Fibroblast of lung (primary cell): ENCODE measurements at regions not wholly inside any gene's neighbourhood (a gene's known extent, or its start where the extent isn't known, plus 50 kb on each side); places are given as distances from the start of the nearest gene placed in this dataset.
A peak's percentile ranks its signal among the peaks of the same experiment; 100 is the strongest.

Source experiments
- DNase-seq, 2 donors: peaks; one replicate each; pipeline versions ENCODE4 v3.0.0 to v3.0.0-alpha.2; 2010; ENCODE audit warnings: low read depth in 2 of 2
- H2AFZ ChIP-seq: 2 replicates; pipeline ENCODE4 v1.5.1; 2012; ENCODE audit warnings: low read length, control low read depth, inconsistent platforms
- H3K27ac ChIP-seq: 2 replicates; pipeline ENCODE4 v1.5.1; 2011; ENCODE audit warnings: low read length, control low read depth; ENCODE audit not compliant: insufficient read depth
- H3K27me3 ChIP-seq: 2 replicates; pipeline ENCODE4 v1.5.1; 2011; ENCODE audit warnings: mild to moderate bottlenecking, low read length; ENCODE audit not compliant: control insufficient read depth, insufficient read depth
- H3K36me3 ChIP-seq: 2 replicates; pipeline ENCODE4 v1.5.1; 2011; ENCODE audit warnings: low read length; ENCODE audit not compliant: control insufficient read depth, insufficient read depth
- H3K4me1 ChIP-seq: 2 replicates; pipeline ENCODE4 v1.5.1; 2011; ENCODE audit warnings: low read length; ENCODE audit not compliant: control insufficient read depth, insufficient read depth; ENCODE audit errors: extremely low read depth
- H3K4me2 ChIP-seq: 2 replicates; pipeline ENCODE4 v1.5.1; 2011; ENCODE audit warnings: low read length, control low read depth; ENCODE audit not compliant: insufficient read depth; ENCODE audit errors: extremely low read depth
- H3K4me3 ChIP-seq, 4 experiments: fragments of 200-600 bp in 1 of 4; sonication (generic) in 1 of 4; replicated peaks in 1 of 4; 2 replicates each; pipeline ENCODE4 v1.5.1; 2011 to 2016; ENCODE audit warnings: low read length in 4 of 4, low read depth in 3 of 4, mild to moderate bottlenecking in 3 of 4, control low read depth in 2 of 4, inconsistent platforms in 1 of 4, mixed read lengths in 1 of 4; ENCODE audit not compliant: insufficient read depth in 1 of 4; ENCODE audit errors: control extremely low read depth in 1 of 4
- H3K79me2 ChIP-seq: 2 replicates; pipeline ENCODE4 v1.5.1; 2012; ENCODE audit warnings: mild to moderate bottlenecking, low read length, inconsistent platforms; ENCODE audit not compliant: control insufficient read depth, insufficient read depth
- H3K9ac ChIP-seq: 2 replicates; pipeline ENCODE4 v1.5.1; 2011; ENCODE audit warnings: mild to moderate bottlenecking, low read length, control low read depth; ENCODE audit not compliant: insufficient read depth
- H3K9me3 ChIP-seq: 2 replicates; pipeline ENCODE4 v1.5.1; 2012; ENCODE audit warnings: low read depth, low read length; ENCODE audit not compliant: control insufficient read depth, insufficient read depth
- H4K20me1 ChIP-seq: 2 replicates; pipeline ENCODE4 v1.5.1; 2011; ENCODE audit warnings: low read length; ENCODE audit not compliant: control insufficient read depth, insufficient read depth; ENCODE audit errors: extremely low read depth
- CTCF ChIP-seq, 2 donors: IDR thresholded peaks in 1 of 2; conservative IDR thresholded peaks in 1 of 2; 1 replicate in 1 of 2; 2 replicates in 1 of 2; pipeline ENCODE4 v1.5.1; 2011 to 2012; ENCODE audit warnings: low read length in 2 of 2, control low read depth in 1 of 2, inconsistent platforms in 1 of 2, low read depth in 1 of 2, mild to moderate bottlenecking in 1 of 2
- EZH2 ChIP-seq: IDR thresholded peaks from 2 replicates; pipeline ENCODE4 v1.5.1; 2012; ENCODE audit warnings: low read length, control low read depth, mild to moderate bottlenecking; ENCODE audit errors: missing control alignments

- Histone ChIP-seq H3K36me3 (no peaks in the 10 kb centered on the region), H3K4me3 (no peak overlapping the region), H2AFZ (no peak overlapping the region), H4K20me1 (no peaks in the 10 kb centered on the region), H3K79me2 (no peaks in the 10 kb centered on the region), H3K9me3 (no peaks in the 10 kb centered on the region), H3K4me1 (no peaks in the 10 kb centered on the region), H3K9ac (no peak overlapping the region), H3K27me3 (no peaks in the 10 kb centered on the region), H3K4me2 (no peak overlapping the region), H3K27ac (no peak overlapping the region)
- TF ChIP-seq EZH2 (no peak), CTCF (conservative IDR thresholded peaks at IDR 0.05 in 1 of 2, IDR thresholded peaks at IDR 0.05 in 1 of 2; ENCODE audit: low read depth in 1 of 2, low read length in 2 of 2) (no peak)
- peak in 1 of 2 donors; percentile 84 for DNase-seq
Measured at GRCh38 chr4:111510535-111510934, 634.7 kb upstream of the FAM241A start.

GRCh38 chr4:111512081-111512783 is 633.0 kb upstream of the FAM241A start:
- Histone ChIP-seq H3K9me3 (no peaks in the 10 kb centered on the region), H3K79me2 (no peaks in the 10 kb centered on the region), H4K20me1 (no peaks in the 10 kb centered on the region), H3K27me3 (no peaks in the 10 kb centered on the region), H3K4me2 (no peak overlapping the region), H3K4me1 (no peaks in the 10 kb centered on the region), H3K4me3 (no peak overlapping the region), H2AFZ (no peak overlapping the region), H3K27ac (peak overlapping the region; percentile 39), H3K36me3 (no peaks in the 10 kb centered on the region), H3K9ac (no peak overlapping the region)
- no peak for TF ChIP-seq CTCF (conservative IDR thresholded peaks at IDR 0.05 in 1 of 2, IDR thresholded peaks at IDR 0.05 in 1 of 2; ENCODE audit: low read depth in 1 of 2, low read length in 2 of 2)
- no peak for TF ChIP-seq EZH2
- peak; percentile 85 to 95 for DNase-seq

GRCh38 chr4:111519683-111520082 is 625.6 kb upstream of the FAM241A start:
- H3K9ac ChIP-seq, result no peak overlapping the region
- no peak for DNase-seq
- no peaks in the 10 kb centered on the region for H3K4me1 ChIP-seq
- H3K4me2 ChIP-seq, result no peak overlapping the region
- H3K36me3 ChIP-seq, result no peaks in the 10 kb centered on the region
- no peak overlapping the region for H3K27ac ChIP-seq
- H3K4me3 ChIP-seq, result no peak overlapping the region
- H3K79me2 ChIP-seq, result no peaks in the 10 kb centered on the region
- H2AFZ ChIP-seq, result no peak overlapping the region
- TF ChIP-seq CTCF (conservative IDR thresholded peaks at IDR 0.05 in 1 of 2, IDR thresholded peaks at IDR 0.05 in 1 of 2; ENCODE audit: low read depth in 1 of 2, low read length in 2 of 2), result no peak
- TF ChIP-seq EZH2, result no peak
- no peaks in the 10 kb centered on the region for H3K9me3 ChIP-seq
- H4K20me1 ChIP-seq, result no peaks in the 10 kb centered on the region
- H3K27me3 ChIP-seq, result no peaks in the 10 kb centered on the region
